Lower lobe of right lung (tissue), 2 donors: ENCODE measurements at regions not wholly inside any gene's neighbourhood (a gene's known extent, or its start where the extent isn't known, plus 50 kb on each side); places are given as distances from the start of the nearest gene placed in this dataset.

Experiments used
- ATAC-seq, 2 donors: fragments of 200-7000 bp; cut with Tn5 transposase; one replicate each; pipeline ENCODE4 v1.9.1; 2020 to 2022; ENCODE audit warnings: mild to moderate bottlenecking in 2 of 2, moderate library complexity in 2 of 2
- DNase-seq: peaks from one replicate; pipeline ENCODE4 v3.0.0-alpha.2; 2020
- H3K27ac ChIP-seq: fragments of 200-600 bp; one replicate; pipeline ENCODE4 v1.8.0; 2022
- H3K27me3 ChIP-seq: fragments of 200-600 bp; one replicate; pipeline ENCODE4 v1.8.0; 2022; ENCODE audit warnings: low read depth
- H3K36me3 ChIP-seq: fragments of 200-600 bp; one replicate; pipeline ENCODE4 v1.8.0; 2022; ENCODE audit warnings: mild to moderate bottlenecking
- H3K4me1 ChIP-seq: fragments of 200-600 bp; one replicate; pipeline ENCODE4 v1.8.0; 2022
- H3K4me3 ChIP-seq: fragments of 200-600 bp; one replicate; pipeline ENCODE4 v1.8.0; 2022; ENCODE audit warnings: mild to moderate bottlenecking
- H3K9me3 ChIP-seq: fragments of 200-600 bp; one replicate; pipeline ENCODE4 v1.8.0; 2022
- CTCF ChIP-seq: fragments of 200-600 bp; IDR thresholded peaks from one replicate; pipeline ENCODE4 v1.8.0; 2022; ENCODE audit warnings: antibody characterized with exemption, mild to moderate bottlenecking
- intact Hi-C: fragments of 100-400 bp; cut with DNase I; formaldehyde crosslinking; loops from one replicate; pipeline ENCODE4 v1.11.0; 2022
- donor health status: DM: no; HTN: yes; CAD: no; lungs with severe emphysema.

GRCh38 chr3:104165866-104166265, 1200.8 kb upstream of the ALCAM start:
- no peak for DNase-seq
- Histone ChIP-seq H3K4me3 (no peak overlapping the region), H3K36me3 (no peaks in the 10 kb centered on the region), H3K27me3 (no peaks in the 10 kb centered on the region), H3K27ac (no peak overlapping the region), H3K9me3 (peaks cover 5% of the 10 kb centered on the region), H3K4me1 (no peaks in the 10 kb centered on the region)
- no peak for TF ChIP-seq CTCF
- intact Hi-C loops, result no loop called here
- ATAC-seq, result no peak

GRCh38 chr3:104168386-104168785, 1198.3 kb upstream of the ALCAM start:
- ATAC-seq (no peak), DNase-seq (no peak)
- Histone ChIP-seq H3K9me3 (peaks cover 5% of the 10 kb centered on the region), H3K27ac (no peak overlapping the region), H3K36me3 (no peaks in the 10 kb centered on the region), H3K4me1 (no peaks in the 10 kb centered on the region), H3K4me3 (no peak overlapping the region), H3K27me3 (no peaks in the 10 kb centered on the region)
- TF ChIP-seq CTCF, result no peak
- intact Hi-C loops, result no loop called here

GRCh38 chr3:104175696-104176095, 1191.0 kb upstream of the ALCAM start:
- ATAC-seq, result no peak
- H3K4me1 ChIP-seq, result no peaks in the 10 kb centered on the region
- H3K9me3 ChIP-seq, result no peaks in the 10 kb centered on the region
- intact Hi-C loops, result no loop called here
- H3K27me3 ChIP-seq, result no peaks in the 10 kb centered on the region
- H3K27ac ChIP-seq, result no peak overlapping the region
- H3K4me3 ChIP-seq, result no peak overlapping the region
- no peaks in the 10 kb centered on the region for H3K36me3 ChIP-seq
- TF ChIP-seq CTCF, result no peak
- DNase-seq, result no peak

GRCh38 chr3:104176706-104177105, 1190.0 kb upstream of the ALCAM start:
- H3K4me1 ChIP-seq, result no peaks in the 10 kb centered on the region
- H3K4me3 ChIP-seq, result no peak overlapping the region
- no peak for DNase-seq
- no peaks in the 10 kb centered on the region for H3K9me3 ChIP-seq
- no peak overlapping the region for H3K27ac ChIP-seq
- no peak for ATAC-seq
- no peaks in the 10 kb centered on the region for H3K36me3 ChIP-seq
- intact Hi-C loops, result no loop called here
- TF ChIP-seq CTCF, result no peak
- H3K27me3 ChIP-seq, result no peaks in the 10 kb centered on the region

GRCh38 chr3:104178680-104179079, 1188.0 kb upstream of the ALCAM start:
- no peak for ATAC-seq
- H3K36me3 ChIP-seq, result no peaks in the 10 kb centered on the region

More at GRCh38 chr3:104178680-104179079, 1188.0 kb upstream of the ALCAM start:
- Histone ChIP-seq H3K27ac (no peak overlapping the region), H3K4me3 (no peak overlapping the region), H3K27me3 (no peaks in the 10 kb centered on the region), H3K4me1 (no peaks in the 10 kb centered on the region), H3K9me3 (no peaks in the 10 kb centered on the region)
- TF ChIP-seq CTCF, result no peak
- intact Hi-C loops, result no loop called here
- no peak for DNase-seq
